ENCODE measurements at regions not wholly inside any gene's neighbourhood (a gene's known extent, or its start where the extent isn't known, plus 50 kb on each side); places are given as distances from the start of the nearest gene placed in this dataset.

DNA sequence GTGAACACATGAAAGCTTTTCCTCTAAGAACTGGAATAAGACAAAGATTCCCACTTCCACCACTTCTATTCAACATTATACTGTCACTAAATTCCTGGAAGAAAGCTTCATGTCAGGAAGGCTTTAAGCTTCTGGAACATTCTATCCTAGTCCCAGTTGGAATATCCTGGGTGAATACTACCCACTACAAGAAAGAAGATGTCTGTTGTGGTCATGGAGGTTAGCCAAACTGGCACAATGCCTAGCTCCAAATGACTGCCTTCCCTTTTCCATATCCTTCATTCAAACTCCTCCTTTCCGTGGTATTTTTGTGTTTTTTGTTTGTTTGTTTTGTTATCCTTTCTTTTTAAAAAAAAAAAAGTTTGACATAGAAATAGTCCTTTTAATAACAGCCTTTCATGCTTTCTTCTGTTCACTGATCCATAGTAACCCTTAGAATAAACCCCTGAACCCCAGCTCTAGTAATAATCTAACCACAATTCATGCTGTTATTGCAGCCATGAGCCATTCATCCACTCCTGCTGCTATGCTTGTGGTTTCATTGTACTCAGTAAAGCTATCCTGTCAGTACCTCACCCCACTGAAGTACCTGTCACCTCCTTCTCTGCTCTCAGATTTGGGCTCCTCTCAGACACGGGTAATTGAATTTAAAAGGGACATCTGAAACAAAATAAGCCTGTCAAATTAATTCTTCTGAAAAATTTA is 447.5 kb downstream of the IGSF11 start:
- ATAC-seq (no peak), DNase-seq (no peak)
- H3K27ac ChIP-seq: no peak overlapping the region
- WGBS, 3 donors: 55 to 68% (median 63%) methylated on average over 2 of the region's 2 CpGs
- H3K27me3 ChIP-seq (ENCODE audit: insufficient read depth in 3 of 3, low read length in 2 of 3): no peaks in the 10 kb centered on the region
- no peak overlapping the region for H3K4me3 ChIP-seq
- no peaks in the 10 kb centered on the region for H3K36me3 ChIP-seq (ENCODE audit: insufficient read depth in 1 of 2, low read depth in 1 of 2)
- H3K9me3 ChIP-seq: no peaks in the 10 kb centered on the region
- no peaks in the 10 kb centered on the region for H3K4me1 ChIP-seq
- intact Hi-C loops (cut with DNase I): no loop called here
- TF ChIP-seq, protein P1, sequence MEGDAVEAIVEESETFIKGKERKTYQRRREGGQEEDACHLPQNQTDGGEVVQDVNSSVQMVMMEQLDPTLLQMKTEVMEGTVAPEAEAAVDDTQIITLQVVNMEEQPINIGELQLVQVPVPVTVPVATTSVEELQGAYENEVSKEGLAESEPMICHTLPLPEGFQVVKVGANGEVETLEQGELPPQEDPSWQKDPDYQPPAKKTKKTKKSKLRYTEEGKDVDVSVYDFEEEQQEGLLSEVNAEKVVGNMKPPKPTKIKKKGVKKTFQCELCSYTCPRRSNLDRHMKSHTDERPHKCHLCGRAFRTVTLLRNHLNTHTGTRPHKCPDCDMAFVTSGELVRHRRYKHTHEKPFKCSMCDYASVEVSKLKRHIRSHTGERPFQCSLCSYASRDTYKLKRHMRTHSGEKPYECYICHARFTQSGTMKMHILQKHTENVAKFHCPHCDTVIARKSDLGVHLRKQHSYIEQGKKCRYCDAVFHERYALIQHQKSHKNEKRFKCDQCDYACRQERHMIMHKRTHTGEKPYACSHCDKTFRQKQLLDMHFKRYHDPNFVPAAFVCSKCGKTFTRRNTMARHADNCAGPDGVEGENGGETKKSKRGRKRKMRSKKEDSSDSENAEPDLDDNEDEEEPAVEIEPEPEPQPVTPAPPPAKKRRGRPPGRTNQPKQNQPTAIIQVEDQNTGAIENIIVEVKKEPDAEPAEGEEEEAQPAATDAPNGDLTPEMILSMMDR (IDR thresholded peaks at IDR 0.05): no peak

DNA sequence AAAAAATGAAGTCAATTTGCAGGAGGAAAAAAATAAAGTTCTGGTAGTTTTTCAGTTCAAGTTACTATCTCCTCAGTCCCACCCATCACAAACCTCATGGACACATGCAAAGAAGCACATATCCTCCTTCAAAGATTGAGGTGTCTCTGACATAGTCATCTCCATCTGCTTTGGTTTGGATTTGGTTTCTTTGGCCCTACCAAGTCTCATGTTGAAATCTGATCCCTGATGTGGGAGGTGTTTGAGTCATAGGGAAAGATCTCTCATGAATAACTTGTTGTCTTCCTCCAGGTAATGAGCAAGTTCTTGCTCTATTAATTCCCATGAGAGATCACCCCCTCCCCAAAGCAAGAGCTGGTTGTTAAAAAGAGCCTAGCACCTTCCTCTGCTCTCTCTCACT is 446.8 kb downstream of the IGSF11 start:
- H3K27me3 ChIP-seq (ENCODE audit: insufficient read depth in 3 of 3, low read length in 2 of 3): no peaks in the 10 kb centered on the region
- TF ChIP-seq, protein P1 (IDR thresholded peaks at IDR 0.05): no peak

DNA sequence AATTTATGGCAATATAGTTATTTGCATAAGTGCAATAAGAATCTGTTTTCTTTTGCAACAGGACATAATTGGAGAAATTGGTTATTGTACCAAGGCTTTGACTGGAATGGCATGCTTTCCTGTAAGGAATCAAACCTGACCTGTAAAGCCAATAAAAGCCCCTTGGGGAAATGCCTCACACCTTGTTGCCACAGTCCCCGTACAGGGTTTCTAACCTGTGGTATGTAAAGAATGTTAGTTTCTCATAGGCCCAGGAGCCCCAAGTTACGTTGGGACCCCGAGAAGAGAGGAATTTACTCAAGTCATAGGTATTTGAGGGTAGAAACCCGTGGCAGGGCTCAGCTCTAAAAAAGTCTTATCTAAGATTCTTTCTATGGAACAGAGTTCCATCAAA is 441.4 kb downstream of the IGSF11 start:
- Histone ChIP-seq H3K27me3 (ENCODE audit: insufficient read depth in 3 of 3, low read length in 2 of 3) (no peaks in the 10 kb centered on the region), H3K27ac (no peak overlapping the region), H3K36me3 (ENCODE audit: insufficient read depth in 1 of 2, low read depth in 1 of 2) (no peaks in the 10 kb centered on the region), H3K4me3 (no peak overlapping the region), H3K4me1 (no peaks in the 10 kb centered on the region), H3K9me3 (no peaks in the 10 kb centered on the region)
- TF ChIP-seq, protein P1 (IDR thresholded peaks at IDR 0.05): no peak
- DNase-seq (no peak), ATAC-seq (no peak)
- whole genome bisulfite sequencing, 3 donors: 52 to 63% (median 63%) methylated on average over 4 of the region's 4 CpGs
- intact Hi-C loops (cut with DNase I): no loop called here

More for the DNA sequence above, 446.8 kb downstream of the IGSF11 start:
- DNase-seq (no peak), ATAC-seq (no peak)
- Histone ChIP-seq H3K4me1 (no peaks in the 10 kb centered on the region), H3K27ac (no peak overlapping the region), H3K9me3 (no peaks in the 10 kb centered on the region), H3K4me3 (no peak overlapping the region), H3K36me3 (ENCODE audit: insufficient read depth in 1 of 2, low read depth in 1 of 2) (no peaks in the 10 kb centered on the region)
- intact Hi-C loops (cut with DNase I): no loop called here

DNA sequence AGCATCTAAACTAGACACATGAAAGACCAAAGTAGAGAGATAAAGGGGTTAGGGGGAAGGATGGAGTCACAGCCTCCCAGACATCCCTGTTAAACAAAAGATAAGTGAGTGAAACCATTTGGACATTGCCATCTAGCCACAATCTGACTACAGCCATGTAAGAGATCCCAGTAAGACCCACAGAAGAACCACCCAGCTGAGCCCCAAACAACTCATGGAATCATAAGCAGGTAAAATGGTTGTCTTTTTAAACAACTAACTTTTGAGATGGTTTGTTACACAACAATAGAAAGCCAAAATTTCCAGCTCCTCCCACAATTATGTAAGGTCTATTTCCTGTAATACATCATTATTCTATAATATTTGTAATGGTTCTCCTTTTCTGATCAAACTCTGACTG is 437.5 kb downstream of the IGSF11 start:
- intact Hi-C loops (cut with DNase I): no loop called here
- Histone ChIP-seq H3K4me3 (no peak overlapping the region), H3K27ac (no peak overlapping the region), H3K27me3 (ENCODE audit: insufficient read depth in 3 of 3, low read length in 2 of 3) (no peaks in the 10 kb centered on the region), H3K4me1 (no peaks in the 10 kb centered on the region), H3K36me3 (ENCODE audit: insufficient read depth in 1 of 2, low read depth in 1 of 2) (no peaks in the 10 kb centered on the region), H3K9me3 (no peaks in the 10 kb centered on the region)
- no peak for DNase-seq
- TF ChIP-seq, protein P1 (IDR thresholded peaks at IDR 0.05): no peak
- no peak for ATAC-seq
